HG03095 (cell line): ENCODE measurements at regions not wholly inside any gene's neighbourhood (a gene's known extent, or its start where the extent isn't known, plus 50 kb on each side); places are given as distances from the start of the nearest gene placed in this dataset.
"Not testable (repeated sequence)": the region's sequence is repeated elsewhere in the genome, so short reads cannot be mapped to it uniquely, and the experiment has no call there.

Source experiments
- ATAC-seq: cut with Tn5 transposase; IDR thresholded peaks from one replicate; pipeline ENCODE4 v1.9.1; 2021; ENCODE audit warnings: moderate library complexity; ENCODE audit not compliant: unreplicated experiment

GRCh38 chr6:126945812-126946360 lies 172.6 kb upstream of the RSPO3 start:
- ATAC-seq: no peak

GRCh38 chr6:126947070-126947469 lies 171.4 kb upstream of the RSPO3 start:
- no peak for ATAC-seq

- ATAC-seq: no peak
Observed at GRCh38 chr6:126949786-126950185, 168.7 kb upstream of the RSPO3 start.

GRCh38 chr6:126955621-126956020 lies 162.8 kb upstream of the RSPO3 start:
- no peak for ATAC-seq

DNA sequence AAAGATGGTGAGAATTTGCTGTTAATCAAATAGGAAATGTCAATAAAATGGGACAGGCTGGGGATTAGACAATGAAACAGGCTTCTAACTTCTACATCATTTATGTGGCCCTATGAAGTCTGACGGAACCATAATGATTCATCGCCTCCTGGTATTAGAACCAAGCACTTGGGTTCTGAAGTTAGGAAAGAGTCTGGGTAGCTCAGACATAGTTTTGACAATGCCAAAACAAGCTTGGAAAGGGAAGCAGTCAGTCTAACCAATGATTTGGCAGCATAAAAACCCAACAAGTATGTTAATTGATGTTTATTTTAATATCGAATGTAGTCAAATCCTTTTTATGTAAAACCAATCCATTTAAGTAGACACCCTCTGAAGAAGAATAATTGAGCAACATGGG lies 160.8 kb upstream of the RSPO3 start:
- ATAC-seq: no peak

- ATAC-seq: no peak
Observed at GRCh38 chr6:126959765-126960164, 158.7 kb upstream of the RSPO3 start.

DNA sequence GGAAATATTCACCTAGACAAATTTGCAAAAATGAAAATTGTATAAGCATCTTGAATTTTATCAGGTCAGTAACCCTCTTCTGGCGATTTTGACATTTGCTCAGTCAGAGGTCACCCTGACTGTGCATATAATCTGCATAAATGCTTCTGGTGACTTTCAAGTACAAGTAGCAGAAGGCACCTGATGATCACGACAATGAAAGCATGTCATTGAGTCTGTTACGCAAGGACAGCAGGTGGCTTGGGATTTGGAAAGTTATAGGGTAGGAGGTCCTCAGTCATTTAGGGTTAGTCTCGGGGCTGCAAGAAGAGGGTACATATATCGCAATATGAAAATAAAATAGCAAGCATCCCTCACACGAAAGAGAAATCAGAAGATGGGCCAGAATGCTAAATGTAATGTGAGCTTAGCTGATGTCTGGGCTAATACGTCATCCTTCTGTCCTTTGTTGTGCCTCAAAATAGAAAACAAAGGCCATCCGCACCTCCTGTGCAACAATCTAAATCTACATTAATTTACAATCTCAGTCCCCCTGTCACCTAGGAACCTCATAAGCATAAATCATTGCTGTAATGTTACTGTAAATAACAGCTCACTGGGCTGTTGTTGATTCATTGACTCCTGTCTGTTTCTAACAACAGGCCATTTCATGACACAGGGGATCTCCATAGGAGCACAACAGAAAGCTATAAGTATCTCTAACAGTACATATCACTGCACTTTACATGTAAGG lies 155.2 kb upstream of the RSPO3 start:
- ATAC-seq: no peak

GRCh38 chr6:126967296-126968005 lies 151.0 kb upstream of the RSPO3 start:
- no peak for ATAC-seq

DNA sequence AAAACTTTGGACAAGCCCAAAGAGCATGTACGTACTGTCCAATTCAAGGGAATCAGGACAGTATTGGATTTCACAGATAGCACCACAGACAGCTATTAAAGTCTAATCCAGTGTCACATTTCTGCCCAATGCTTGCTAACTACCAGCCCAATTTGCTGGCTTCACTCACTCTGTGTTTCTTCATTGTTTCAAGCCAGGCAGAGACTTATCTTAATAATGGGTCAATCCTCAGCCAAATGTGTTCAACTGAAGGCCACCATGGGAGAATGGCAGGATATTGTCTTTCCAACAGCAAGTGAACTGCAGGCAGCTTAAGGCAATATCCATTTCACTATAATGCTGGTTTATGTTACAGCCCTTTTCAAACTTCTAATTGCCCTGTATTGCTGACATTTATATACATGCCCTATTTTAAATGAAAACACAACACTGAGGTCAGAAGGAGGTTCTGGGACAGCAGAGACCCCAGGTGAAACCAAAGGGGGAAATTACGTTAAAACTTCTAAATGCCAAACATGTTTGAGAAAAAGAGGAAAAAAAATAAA lies 142.1 kb upstream of the RSPO3 start:
- no peak for ATAC-seq

DNA sequence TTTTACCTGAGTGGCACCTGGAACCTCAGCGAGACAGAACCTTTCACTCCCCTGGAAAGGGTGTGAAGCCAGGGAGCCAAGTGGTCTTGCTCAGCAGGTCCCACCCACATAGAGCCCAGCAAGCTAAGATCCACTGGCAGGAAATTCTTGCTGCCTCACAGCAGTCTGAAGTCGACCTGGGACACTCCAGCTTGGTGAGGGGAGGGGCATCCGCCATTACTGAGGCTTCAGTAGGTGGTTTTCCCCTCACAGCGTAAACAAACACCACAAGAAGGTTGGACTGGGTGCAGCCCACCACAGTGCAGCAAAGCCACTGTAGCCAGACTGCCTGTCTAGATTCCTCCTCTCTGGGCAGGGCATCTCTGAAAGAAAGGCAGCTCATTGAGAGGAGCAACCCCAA lies 134.7 kb upstream of the RSPO3 start:
- no peak for ATAC-seq

DNA sequence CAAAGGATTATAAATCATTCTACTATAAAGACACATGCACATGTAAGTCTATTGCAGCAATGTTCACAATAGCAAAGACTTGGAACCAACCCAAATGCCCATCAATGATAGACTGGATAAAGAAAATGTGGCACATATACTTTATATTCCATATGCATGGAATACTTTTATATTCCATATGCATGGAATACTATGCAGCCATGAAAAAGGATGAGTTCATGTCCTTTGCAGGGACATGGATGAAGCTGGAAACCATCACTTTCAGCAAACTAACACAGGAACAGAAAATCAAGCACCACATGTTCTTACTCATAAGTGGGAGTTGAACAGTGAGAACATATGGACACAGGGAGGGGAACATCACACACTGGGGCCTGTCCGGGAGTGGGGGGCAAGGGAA lies 130.3 kb upstream of the RSPO3 start:
- ATAC-seq: not testable (repeated sequence)

GRCh38 chr6:127000631-127001030 lies 117.8 kb upstream of the RSPO3 start:
- ATAC-seq: no peak

GRCh38 chr6:127013865-127014264 lies 104.6 kb upstream of the RSPO3 start:
- ATAC-seq: no peak

DNA sequence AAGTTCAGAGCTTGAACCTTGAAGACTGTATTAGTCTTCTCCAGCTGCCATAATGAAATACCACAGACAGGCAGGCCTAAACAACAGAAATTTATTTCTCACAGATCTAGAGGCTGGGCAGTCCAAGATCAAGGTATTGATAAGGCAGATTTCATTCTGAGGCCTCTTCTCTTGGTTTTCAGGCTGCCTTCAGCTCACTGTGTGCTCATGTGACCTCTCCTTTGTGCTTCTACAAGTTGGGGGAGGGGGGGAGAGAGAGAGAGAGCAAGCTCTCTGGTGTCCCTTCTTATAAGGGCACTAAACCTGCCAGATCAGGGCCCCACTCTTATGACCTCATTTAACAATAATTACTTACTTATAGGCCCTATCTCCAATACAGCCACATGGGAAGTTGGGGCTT lies 102.6 kb upstream of the RSPO3 start:
- no peak for ATAC-seq

DNA sequence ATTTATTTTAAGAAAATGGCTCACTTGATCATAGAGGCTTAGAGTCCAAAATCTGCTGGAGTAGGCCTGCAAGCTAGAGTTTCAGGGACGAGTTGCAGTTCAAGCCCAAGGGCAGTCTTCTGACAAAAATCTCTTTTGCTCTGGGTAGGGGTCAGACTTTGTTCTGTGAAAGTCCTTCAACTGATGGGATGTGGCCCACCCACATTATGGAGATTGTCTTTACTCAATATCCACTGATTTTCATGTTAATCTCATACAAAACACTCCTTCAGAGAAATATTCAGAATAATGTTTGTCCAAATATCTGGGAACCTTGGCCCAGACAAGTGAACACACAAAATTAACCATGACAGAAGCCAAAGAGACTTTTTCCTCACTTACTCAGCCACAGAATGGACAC lies 98.6 kb upstream of the RSPO3 start:
- ATAC-seq: no peak

DNA sequence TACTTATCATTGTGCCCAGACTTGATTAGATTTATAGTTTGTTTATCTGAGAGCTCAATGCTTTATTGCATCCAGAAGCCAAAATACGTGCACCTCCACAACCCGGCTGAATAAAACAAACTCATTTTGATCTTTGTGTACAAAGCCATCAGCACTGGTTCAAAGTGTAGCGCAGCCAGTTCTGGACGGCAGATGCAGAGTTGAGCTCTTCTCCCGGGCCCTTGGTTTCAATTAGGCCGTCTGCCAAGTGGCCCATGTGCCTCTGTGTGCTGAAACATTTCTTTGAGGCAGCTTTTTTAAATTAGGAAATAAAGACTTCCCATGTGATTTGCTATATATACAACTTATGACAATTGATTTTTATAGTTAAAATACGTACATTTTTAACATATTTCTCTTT lies 96.2 kb upstream of the RSPO3 start:
- ATAC-seq: no peak

GRCh38 chr6:127023001-127023778 lies 95.3 kb upstream of the RSPO3 start:
- no peak for ATAC-seq

DNA sequence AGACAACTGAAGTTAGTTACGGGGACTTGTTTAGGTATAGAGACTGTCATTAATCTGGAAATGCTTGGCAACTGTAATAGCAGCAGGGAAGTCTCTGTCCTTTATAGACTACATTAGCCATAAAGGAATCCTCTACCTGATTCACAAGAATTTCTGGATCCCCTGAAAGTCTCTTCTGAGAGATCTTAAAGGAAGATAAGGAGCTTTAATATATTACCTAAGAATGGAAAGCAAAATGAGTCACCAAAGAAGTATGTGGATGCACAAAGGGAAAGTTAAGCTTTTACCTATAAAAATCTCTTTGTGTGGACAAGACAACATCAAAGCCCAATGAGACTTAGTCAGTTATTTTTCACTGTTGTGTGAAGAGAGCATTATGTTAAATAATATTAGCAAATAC lies 92.2 kb upstream of the RSPO3 start:
- no peak for ATAC-seq

DNA sequence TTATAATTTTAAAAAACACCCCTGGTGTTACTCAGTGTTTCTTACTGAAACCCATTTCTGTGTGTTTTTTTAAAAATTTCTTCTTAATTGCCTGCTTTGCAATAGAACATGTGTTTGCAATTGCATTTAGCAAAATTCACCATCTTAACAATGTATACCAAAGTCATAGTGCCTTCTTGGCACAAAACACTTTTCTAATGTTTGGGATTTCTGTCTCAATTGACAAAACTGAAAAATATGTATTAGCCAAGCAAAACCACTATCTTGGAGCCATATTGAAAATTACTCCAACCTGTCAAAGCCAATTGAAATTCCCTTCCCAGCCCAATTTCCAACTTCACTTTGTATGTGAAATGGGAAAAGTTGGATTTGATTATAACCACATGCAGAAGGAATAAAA lies 88.4 kb upstream of the RSPO3 start:
- no peak for ATAC-seq

GRCh38 chr6:127030836-127031235 lies 87.6 kb upstream of the RSPO3 start:
- no peak for ATAC-seq

DNA sequence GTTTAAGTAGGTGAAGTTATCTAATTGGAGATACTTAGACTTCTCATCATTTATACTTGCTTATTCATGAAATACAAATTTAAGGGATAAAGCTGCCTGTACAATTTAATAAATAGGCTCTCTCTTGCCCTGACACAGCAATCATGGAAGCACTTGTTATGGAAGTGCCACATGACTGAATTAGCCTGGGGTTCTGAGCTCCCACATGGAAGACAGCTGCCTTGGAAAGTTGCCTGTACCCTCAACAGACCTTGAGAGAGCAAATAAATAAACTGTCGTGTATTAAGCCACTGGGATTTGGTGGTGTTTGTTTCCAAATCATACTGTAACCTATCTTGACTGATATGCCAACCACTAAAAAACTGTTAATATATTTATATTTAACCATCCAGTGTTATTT lies 87.0 kb upstream of the RSPO3 start:
- ATAC-seq: no peak
